Uterus (tissue), 3 donors: ENCODE measurements at regions not wholly inside any gene's neighbourhood (a gene's known extent, or its start where the extent isn't known, plus 50 kb on each side); places are given as distances from the start of the nearest gene placed in this dataset.

ENCODE experiments used
- DNase-seq, 2 donors: peaks; one replicate each; pipeline ENCODE4 v3.0.0-alpha.2; 2019 to 2020
- H3K27ac ChIP-seq, 2 donors: fragments of 200-600 bp; sonication (generic); 1 replicate in 1 of 2; 2 replicates in 1 of 2; pipeline ENCODE4 v1.5.1; 2016 to 2018
- H3K27me3 ChIP-seq, 2 donors: fragments of 200-600 bp; sonication (generic); one replicate each; pipeline ENCODE4 v1.5.1; 2018 to 2019; ENCODE audit warnings: control low read depth in 1 of 2
- H3K36me3 ChIP-seq, 2 donors: fragments of 200-600 bp; sonication (generic); one replicate each; pipeline ENCODE4 v1.5.1; 2019; ENCODE audit warnings: control low read depth in 1 of 2
- H3K4me1 ChIP-seq, 2 donors: fragments of 200-600 bp; sonication (generic); one replicate each; pipeline ENCODE4 v1.5.1; 2018 to 2019; ENCODE audit warnings: control low read depth in 1 of 2
- H3K4me3 ChIP-seq, 2 donors: fragments of 200-600 bp; sonication (generic); 1 replicate in 1 of 2; 2 replicates in 1 of 2; pipeline ENCODE4 v1.5.1; 2018 to 2019; ENCODE audit warnings: mild to moderate bottlenecking in 1 of 2
- H3K9me3 ChIP-seq, 2 donors: fragments of 200-600 bp; sonication (generic); one replicate each; pipeline ENCODE4 v1.5.1; 2019; ENCODE audit warnings: control low read depth in 1 of 2
- CTCF ChIP-seq, 4 experiments: fragments of 200-600 bp in 2 of 4; fragments of 450-650 bp in 2 of 4; sonication (generic) in 2 of 4; IDR thresholded peaks; one replicate each; pipeline ENCODE4 v1.5.1; 2016 to 2019; ENCODE audit warnings: antibody characterized with exemption in 4 of 4, mild to moderate bottlenecking in 2 of 4, moderate library complexity in 1 of 4
- POLR2A ChIP-seq, 2 donors: fragments of 450-650 bp; IDR thresholded peaks; one replicate each; pipeline ENCODE4 v1.6.1; 2016; ENCODE audit warnings: antibody characterized with exemption in 2 of 2, mild to moderate bottlenecking in 1 of 2, moderate library complexity in 1 of 2
- intact Hi-C: fragments of 100-400 bp; cut with DNase I; formaldehyde crosslinking; loops from one replicate; pipeline ENCODE4 v1.15.1; 2023; ENCODE audit warnings: low total_unique reads
- donor health status: DM: yes; HTN: yes; CAD: no.

DNA sequence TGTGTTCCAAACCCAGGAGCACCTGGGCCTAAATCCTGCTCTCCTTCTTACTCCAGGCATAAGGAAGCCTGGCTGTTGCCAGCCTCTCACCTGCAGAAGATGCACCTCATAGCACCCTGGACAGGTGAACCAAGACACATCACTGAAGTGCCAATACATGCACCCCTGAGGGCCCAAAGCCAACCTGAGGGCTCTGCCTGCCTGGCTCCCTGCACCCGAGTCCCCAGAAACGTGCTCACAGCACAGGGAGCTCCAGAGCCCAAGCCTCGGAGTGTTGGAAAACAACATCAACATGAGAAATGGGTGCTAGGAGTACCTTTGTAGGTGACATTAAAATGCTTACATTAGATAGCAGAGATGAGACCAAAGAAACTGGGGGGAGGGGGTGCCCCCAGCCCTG is 96.3 kb upstream of the RAB6C start:
- Histone ChIP-seq H3K27ac (no peak overlapping the region), H3K4me1 (no peaks in the 10 kb centered on the region), H3K36me3 (no peaks in the 10 kb centered on the region), H3K4me3 (no peak overlapping the region), H3K9me3 (no peaks in the 10 kb centered on the region), H3K27me3 (no peaks in the 10 kb centered on the region)
- TF ChIP-seq CTCF (IDR thresholded peaks at IDR 0.05) (no peak), POLR2A (IDR thresholded peaks at IDR 0.05) (no peak)
- no peak for DNase-seq
- intact Hi-C loops = no loop called here

DNA sequence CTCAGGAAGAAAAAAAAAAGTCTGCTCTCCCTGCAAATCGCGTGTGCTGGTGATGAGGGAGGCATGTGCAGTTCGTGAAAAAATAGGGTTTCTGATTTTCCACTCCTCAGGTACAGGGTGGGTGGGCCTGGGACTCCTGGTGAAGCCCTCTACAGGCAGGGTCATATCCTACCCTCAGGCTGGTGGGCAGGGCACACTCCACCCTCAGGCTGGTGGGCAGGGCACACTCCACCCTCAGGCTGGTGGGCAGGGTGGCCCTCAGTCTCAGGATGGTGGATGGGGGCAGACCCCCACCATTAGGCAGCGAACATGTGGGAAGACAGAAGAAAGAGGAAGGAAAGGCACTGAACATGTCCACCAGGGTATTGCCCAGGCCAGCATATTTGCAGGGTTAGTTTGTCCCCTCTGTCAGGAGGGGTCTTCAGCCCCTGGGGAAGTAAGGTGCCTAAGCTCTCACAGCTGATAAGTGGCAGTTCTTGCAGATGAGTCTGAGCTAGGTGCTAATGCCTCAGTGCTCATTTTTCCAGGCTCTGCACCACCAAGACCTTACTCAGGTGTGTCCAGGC is 95.2 kb upstream of the RAB6C start:
- Histone ChIP-seq H3K4me3 (no peak overlapping the region), H3K4me1 (no peaks in the 10 kb centered on the region), H3K27me3 (no peaks in the 10 kb centered on the region), H3K27ac (no peak overlapping the region), H3K9me3 (no peaks in the 10 kb centered on the region), H3K36me3 (no peaks in the 10 kb centered on the region)
- no peak for DNase-seq
- intact Hi-C loops = no loop called here
- TF ChIP-seq POLR2A (IDR thresholded peaks at IDR 0.05) (no peak), CTCF (IDR thresholded peaks at IDR 0.05) (no peak)

GRCh38 chr2:129885735-129886134 is 93.7 kb upstream of the RAB6C start:
- Histone ChIP-seq H3K4me3 (no peak overlapping the region), H3K36me3 (no peaks in the 10 kb centered on the region), H3K27me3 (no peaks in the 10 kb centered on the region), H3K27ac (no peak overlapping the region), H3K4me1 (no peaks in the 10 kb centered on the region), H3K9me3 (no peaks in the 10 kb centered on the region)
- TF ChIP-seq CTCF (IDR thresholded peaks at IDR 0.05) (no peak), POLR2A (IDR thresholded peaks at IDR 0.05) (no peak)
- no peak for DNase-seq
- intact Hi-C loops = no loop called here

DNA sequence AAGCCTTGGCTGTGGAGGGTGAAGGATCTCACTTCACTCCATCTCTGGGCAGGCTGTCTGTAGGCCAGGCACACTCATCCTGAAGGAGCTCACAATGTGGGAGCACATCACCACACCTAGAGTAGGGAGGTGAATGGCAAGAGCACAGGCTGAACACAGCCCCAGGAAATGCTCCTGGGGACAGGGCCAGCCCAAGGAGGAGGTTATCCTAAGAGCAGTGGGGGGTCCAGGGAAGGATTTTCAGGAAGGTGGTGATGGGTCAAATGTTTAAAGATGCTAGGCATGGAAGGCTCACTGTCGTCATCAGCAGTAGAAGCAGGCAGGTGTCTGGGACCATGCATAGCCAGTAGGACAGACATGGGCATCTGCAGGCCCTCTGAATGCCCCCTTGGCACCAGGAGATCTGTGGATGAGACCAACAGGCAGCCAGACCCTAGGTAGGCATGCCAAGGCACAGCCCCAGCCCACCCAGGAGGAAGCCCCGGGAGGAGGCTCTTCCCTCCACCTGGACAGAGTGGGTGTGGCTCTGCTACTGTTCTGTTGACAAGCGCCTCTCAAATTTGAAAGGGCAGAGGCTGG is 91.7 kb upstream of the RAB6C start:
- Histone ChIP-seq H3K27me3 (no peaks in the 10 kb centered on the region), H3K9me3 (no peaks in the 10 kb centered on the region), H3K4me1 (no peaks in the 10 kb centered on the region), H3K27ac (no peak overlapping the region), H3K36me3 (no peaks in the 10 kb centered on the region), H3K4me3 (no peak overlapping the region)
- intact Hi-C loops = no loop called here
- DNase-seq = no peak
- TF ChIP-seq CTCF (IDR thresholded peaks at IDR 0.05) (no peak), POLR2A (IDR thresholded peaks at IDR 0.05) (no peak)

- Histone ChIP-seq H3K27ac (no peak overlapping the region), H3K9me3 (no peaks in the 10 kb centered on the region), H3K36me3 (no peaks in the 10 kb centered on the region), H3K4me3 (no peak overlapping the region), H3K4me1 (no peaks in the 10 kb centered on the region), H3K27me3 (no peaks in the 10 kb centered on the region)
- DNase-seq = no peak
- intact Hi-C loops = no loop called here
- TF ChIP-seq CTCF (IDR thresholded peaks at IDR 0.05) (no peak), POLR2A (IDR thresholded peaks at IDR 0.05) (no peak)
Measured at GRCh38 chr2:129888461-129888860, 91.0 kb upstream of the RAB6C start.
